ENCODE measurements at regions not wholly inside any gene's neighbourhood (a gene's known extent, or its start where the extent isn't known, plus 50 kb on each side); places are given as distances from the start of the nearest gene placed in this dataset.

DNA sequence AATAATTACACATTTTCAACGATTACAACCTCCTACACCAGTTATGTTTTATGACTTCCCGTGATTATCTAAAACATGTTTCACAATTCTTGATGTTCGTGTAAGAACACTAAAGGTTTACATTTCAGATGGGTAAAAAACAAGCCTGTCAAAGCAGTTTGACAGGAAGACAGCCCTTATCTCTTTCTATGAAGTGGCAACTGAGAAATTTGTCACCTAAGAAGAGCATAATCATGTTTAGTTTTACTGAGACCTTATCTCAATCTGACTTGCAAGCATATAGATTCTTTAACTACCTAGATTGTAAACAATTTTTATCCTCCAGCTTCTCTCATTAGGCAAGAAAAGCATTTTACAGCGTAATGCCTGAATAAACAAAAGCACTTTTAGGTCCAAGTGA is 218.4 kb upstream of the ZBED5 start:
- DNase-seq, result no peak

DNA sequence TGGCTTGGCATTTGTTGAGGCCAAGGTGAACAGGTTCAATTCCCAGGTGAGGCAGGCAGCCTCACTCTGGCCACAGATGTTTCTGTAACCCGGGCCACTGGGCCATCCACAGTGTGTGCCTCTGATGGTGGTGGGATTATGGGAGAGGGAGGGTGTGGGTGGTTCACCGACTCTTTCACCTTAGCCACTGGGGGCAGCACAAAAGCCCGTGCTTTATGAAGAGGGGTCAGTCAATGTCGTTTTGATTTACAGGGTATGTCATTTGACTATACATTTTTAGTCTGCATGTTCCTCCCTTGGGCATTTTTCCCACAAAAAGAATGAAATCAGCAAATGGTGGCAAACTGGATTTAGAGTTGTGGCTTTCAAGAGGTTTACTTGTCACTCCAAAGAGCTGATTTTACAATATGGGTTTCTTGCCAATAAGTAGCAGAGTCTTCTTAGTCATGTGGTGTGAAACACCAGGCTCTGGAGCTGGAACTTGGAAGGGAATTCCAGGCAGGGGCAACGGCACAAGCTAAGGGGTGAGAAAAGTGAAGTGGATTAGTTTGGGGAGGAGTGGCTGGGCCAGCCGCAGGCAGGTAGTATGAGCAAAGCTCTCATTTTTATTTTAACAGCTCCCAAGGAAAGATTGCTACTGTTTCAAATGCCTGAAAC is 217.8 kb upstream of the ZBED5 start:
- DNase-seq, result no peak

DNA sequence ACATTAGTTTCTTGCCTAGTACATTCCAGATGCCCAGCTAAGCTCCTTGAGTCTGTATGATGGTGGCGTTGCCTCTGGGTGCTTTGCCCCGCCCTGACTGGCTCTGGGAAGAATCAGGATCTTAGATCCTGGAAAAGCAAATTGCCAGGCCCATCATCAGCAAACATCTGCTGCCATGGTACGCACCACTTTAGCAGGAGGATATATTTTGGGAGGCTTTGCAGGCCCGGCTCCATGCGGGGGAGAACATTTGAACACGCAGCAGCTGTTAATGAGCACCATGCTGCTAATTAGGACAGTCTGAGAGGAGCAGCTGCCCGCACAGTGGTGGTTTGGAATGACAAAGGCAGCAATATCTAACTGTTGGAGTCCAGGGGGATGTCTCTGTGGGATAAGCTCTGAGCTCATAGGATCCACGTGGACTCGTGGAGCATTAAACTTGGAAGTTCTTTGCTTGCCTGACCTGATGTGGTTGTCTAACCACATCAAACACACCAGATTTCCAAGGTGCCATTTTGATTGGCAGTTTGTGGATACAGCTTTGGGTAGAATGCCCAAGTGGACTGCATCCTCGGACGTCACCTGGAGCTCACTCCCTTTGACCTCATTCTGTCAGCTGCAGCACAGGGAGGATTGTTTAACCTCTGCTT is 217.0 kb upstream of the ZBED5 start:
- DNase-seq, result no peak

DNA sequence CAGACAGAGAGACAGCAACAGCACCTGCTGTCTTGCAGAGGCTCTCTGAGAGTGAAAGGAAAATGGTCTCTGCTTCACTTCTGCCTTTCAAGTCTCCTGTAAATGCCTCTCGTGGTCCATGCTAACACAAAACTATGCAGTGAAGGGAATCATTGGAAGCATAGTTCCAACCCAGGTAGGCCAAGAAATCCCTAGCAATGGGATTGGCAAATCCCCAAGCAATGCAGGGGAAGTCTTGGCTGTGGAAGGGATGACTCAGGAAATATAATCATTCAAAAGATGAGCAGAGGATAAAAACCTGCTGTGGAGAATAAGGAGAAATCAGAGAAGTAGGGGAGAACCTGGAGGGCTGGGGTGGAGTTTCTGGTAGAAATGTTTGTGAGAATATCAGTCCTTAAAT is 216.1 kb upstream of the ZBED5 start:
- DNase-seq, result no peak

DNA sequence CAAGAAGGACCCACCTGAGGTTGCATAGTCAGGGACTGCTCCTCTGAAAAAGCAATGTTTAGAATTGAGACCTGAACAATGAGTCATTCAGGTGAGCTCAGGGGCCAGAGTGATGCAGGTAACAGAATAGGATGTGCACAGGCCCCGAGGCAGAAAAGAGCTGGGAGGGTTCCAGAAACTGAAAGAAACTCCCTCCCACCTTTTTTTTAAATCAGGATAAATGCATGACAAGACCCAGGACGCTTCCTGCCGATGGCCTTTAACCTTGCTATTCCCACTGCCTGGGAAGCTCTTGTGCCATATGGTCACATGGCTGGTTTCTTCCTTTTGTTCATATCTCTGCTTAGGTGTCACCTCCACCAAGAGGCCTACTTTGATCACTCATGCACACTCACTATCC is 214.2 kb upstream of the ZBED5 start:
- DNase-seq, result no peak

DNA sequence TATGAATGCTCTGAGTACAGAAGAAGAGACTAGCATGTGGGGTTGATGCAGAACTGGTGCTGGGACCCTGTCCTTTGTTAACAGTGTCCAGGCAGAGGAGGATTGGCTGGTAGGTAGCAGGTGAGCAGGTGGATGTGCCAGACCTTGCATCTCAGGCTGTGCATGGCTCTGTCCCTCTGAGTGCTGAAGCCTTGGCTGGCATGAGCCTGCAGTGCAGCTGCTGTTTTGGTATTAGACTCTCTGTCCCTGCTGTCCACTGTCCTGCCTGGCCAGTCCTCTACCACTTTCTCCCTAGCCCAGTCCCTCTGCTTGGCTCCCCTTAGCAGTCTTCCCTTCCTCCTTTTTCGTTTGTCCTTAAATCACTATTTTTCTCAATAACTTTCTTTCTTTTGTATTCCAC is 213.6 kb upstream of the ZBED5 start:
- DNase-seq, result no peak

DNA sequence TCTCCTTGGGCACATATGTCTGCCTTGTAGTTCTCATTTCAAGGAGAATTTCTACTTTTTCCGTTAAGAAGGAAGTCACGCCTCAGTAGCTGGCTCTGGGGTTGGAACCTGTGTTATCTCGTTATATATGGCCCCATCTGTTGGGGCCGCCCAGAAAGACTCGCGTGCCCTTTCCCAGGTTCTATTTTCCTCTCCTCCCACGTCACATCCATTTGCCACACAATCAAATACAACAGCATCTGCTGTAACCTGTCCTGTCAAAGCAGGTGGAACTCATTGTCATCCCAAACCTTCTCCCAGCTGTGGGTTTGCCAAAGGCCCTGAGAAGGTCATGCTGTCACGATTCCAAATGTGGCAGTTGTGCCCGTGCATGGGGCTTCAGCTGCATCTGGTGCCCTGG is 213.1 kb upstream of the ZBED5 start:
- DNase-seq, result no peak

DNA sequence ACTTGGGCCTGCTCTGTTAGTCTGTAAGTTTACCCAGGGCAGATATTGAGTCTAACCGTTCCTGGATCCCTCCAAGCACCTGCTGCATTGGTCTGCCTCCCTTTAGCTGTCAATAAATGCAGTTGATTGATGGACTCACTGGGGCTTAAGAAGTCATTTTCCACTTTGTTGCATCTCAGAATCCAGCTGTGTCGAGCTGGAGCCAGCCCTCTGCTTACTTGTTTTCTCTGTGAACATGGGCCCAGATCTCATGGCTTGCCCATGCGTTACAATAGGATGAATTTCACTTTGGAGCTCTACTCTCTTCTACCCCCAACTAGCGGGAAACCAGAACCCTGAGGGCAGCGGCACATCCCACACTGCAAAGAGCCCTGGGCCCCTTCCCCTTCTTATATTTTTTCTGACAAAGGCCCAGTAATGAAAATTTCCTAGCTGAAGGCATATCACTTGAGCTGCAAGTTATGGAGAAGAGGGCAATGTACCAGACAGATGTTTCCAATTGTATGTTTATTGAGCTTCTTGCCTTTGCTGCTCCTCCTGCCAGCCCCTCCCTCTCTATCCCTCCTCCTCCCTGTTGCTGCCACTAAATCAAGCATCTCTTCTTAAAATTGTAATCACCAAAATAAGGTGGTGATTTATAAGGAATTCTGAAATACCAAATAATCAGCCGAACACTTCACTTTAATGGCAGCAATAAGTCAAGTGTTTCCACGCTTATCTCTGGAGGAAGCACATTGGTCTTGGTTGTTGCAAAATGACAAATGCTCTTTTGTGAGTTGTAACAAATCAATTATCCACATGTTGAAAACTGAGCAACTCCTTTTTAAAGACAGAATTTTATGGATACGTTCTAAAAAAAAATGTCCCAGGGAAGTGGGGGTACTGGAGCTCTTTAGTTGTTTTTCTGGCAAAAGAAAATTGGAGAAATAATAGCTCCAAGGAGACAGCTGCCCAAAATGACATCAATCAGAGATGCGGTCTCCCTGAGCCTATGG is 212.3 kb upstream of the ZBED5 start:
- no peak for DNase-seq

DNA sequence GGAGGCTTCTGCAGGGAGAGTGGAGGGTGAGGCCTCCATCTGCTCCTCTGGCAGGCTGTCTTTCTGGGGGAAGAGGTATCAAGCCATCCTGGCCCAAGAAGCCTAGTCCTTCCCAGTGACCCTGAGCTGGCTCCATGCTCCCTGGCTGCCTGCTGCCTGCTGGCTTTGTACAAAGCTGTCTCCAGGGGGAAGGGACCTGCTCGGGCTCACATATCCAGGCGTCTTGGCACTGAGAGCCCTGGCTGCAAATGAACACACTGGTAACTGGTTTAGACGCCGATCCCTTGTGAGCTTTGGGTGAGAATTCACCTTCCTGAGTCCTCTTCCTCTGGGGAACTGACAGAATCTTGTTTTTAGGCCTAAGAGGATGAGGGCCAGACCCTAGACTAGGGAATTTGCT is 210.3 kb upstream of the ZBED5 start:
- no peak for DNase-seq

DNA sequence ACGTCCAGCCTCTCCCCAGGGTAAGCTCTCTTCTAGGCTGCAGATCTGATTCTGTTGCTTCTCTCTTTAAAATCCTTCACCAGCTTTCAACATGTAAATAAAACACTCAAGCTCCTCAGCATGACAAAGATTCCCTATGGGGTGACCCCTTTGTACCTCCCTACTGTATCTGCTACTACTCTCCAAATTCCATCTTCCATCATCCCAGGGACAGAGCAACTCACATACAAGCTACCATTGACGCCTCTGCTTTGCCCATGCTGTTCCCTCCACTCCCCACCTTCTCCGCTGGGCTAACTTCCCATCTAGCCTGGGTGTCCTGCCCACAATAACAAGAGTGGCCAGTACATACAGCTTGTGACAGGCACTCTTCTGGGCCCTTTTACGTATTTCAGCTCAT is 207.5 kb upstream of the ZBED5 start:
- DNase-seq, result no peak

DNA sequence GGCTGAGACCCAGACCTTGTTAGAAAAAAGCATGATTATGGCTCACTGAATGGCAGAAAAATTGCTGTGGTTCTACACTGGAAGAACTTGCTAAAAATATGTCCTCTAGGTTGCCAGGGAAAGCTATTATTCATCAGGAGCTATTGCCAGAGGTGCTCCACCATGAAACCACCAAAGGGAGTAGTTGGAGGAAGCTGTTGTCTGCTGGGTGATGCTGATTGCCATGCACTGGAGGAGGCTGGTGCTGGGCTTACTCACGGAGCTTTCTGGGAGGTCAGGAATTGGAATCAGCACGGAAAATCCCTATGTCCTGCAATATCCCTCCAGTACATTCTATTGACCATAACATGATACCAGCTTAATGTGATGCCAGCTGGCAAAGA is 199.6 kb upstream of the ZBED5 start:
- DNase-seq, result no peak

DNA sequence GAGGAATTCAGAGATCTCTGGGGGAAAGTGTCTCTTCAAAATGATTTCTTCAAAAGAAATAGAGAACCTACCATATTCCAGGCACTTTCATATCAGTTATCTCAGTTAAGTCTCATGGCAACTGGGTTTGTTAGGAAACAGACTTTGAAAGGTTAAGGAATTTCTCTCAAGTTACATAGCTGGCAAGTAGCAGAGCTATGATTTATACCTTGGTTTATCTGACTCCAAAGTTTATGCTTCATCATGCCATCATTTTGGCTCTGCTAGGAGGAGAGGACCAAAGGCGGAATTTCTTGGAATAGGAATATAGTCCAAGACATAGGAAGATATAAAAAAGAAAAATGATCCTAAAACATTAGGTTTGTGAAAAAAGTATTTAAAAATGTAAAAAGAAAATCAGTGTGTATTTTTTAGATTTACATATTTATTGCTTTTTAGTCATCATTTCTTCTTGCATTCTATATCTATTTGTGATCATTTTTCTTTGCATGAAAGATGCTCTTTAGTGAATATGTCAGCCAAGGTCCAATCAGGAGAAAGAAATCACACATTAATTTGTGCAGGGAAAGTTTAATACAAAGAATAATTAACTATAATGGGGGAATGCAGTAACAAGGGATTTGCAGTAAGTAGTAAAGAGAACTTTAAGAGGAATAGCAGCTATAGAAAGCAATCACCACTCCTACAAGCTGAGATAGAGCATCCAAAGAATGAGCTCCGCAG is 199.1 kb upstream of the ZBED5 start:
- DNase-seq, result no peak

DNA sequence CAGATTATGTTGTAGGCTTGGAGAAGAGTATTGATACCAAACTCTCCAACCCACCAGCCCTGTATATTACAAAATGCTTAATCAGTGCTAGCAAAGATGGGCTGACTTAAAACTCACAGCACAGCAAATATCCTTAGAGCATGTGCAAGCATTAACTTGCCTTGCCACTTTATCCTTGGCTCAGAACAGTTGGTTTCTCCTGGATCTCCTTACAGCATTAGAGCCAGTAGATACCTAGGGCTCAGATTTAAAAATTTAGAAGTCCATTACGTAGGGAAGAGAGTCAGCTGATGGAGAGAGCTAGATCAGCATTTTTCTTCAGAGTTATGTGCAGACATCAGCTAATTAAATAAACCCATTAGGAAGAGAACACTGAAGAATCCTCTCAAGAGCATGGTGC is 198.5 kb upstream of the ZBED5 start:
- no peak for DNase-seq

DNA sequence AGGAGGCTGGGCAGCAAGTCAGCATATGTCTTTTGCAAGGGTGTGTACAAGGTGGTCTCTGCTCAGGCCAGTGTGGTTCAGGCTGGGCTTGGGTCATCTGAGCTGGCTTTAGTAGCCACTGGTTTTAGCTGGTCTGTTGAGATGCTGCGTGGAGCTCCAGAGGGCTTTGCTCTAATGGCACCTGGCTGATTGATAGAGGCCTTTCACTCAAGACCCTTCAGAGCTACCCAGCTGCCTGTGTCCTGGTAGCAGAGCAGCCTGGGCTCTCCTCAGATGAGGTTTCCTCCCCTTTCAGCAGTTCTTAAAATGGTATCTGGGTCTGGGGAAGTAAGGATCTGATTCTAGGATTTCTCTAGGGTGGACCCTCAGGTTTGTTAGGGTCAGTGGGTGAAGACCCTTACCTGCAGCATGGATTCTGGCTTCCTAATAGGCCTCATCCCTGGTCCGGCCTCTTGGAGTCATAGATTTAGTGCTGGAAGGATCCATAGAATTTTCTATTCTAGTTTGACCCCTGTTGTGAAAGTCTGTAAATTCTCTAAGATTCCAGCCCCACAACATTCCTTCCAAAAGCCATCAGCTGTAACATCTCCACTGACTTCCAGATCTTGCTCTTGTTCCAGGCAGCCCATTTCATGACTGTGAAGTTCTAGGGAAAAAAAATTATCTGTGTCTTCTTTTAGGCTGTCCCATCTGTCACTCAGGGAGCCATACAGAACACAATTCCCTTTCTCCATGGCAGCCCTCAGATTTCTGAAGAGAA is 190.2 kb upstream of the ZBED5 start:
- DNase-seq, result no peak

DNA sequence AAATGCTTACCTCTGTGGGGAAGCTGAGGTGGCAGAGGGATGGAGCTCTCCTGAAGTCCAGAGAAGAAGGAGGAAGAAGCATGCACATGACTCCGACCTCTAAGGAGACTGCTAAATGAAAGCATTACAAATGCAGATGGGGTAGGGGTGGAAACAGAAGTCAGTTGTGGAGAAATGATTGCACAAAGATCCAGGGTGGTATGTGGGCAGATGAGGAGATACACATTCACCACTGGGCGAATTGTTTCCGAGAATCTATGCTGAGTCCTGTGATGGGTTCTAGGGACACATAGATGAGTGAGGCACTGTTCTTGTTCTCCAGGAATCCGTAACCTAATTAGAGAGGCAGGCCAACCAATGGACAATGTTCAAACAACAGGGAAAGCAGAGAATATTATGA is 188.9 kb upstream of the ZBED5 start:
- no peak for DNase-seq

DNA sequence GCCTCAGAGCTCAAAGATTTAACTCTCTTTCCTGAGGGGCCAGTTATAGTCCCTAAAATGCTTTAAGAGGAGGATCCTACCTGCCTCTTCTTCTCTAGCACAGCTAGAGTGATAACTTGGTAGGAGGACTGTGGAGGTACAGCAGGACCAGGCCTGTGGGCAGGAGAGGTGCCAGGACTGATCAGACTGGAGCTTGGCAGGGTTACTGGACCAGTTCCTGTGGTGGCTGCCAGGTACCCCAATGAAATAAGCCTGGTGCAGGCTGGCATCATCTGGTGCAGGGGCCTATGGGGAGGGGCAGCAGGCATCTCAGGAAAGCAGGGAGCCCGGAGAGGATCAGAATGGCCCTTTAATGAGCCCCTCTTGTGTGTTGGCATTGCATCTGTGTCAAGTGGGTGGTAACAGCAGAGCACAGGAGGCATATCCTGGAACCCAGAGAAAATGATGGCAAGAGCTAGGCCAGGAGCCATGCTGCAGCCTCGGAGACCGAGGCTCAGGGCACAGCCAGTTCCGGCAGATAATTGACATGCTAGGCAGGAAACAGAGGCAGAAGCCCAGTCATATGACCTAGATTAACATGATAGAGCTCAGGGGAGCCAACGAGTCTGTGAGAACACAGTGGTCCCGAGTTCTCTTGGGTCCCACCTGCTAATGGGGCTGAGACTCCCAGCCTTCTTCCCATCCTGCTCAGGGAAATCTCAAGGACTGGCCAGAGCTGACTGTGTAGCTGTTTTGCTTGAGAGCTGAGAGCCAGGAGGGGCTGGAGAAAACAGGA is 187.5 kb upstream of the ZBED5 start:
- DNase-seq, result no peak

DNA sequence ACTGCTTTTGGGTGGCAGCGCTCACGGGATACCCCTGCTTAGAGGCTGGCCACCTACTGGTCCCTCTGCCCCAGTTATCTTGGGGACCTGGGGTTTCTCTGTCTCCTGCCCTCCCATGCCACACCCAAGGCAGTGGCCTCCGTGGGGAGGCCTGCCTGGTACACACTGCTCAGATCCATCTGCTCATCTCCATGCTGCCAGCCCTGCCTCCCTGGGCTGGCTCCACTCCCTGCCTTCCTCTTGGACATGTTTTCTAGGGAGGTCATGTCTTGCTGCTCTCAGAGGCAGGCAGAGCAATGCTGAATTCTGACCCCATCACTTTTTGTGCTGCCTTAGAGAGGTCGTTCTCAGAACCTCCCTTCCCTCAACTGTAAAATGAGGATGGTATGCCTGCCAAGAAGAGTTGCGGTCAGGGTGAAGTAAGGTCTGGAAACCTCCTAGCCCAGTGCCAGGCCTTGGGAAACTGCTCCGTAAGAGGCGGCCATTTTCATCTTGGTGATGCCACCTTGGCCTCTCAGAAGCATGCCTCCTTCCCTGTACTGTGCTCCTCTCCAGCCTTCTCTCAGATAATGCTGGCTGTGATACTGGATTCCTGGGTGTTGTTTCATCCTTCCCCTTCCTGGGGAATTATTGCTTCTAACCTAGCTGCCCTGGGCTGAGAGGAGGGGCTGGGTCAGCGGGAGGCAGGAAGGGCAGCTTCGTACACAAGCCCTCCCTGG is 186.4 kb upstream of the ZBED5 start:
- no peak for DNase-seq

DNA sequence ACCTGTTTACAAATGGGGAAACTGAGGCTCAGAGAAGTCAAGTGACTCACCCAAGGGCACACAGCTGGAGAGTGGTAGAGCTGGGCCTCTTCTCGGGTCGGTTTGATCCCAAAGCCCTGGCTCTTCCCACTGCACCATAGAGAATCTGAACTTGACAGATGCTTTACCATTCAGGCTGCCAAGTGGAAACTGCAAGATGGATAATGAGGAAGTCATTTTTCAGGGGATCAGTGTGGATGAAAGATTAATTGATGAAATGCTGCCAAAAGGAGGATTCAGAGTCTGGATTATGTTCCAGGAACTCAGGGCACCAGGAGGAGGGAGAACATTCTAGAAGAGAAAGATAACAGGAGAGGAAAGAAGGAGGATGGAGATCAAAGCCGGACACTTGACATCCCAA is 185.9 kb upstream of the ZBED5 start:
- DNase-seq, result no peak

DNA sequence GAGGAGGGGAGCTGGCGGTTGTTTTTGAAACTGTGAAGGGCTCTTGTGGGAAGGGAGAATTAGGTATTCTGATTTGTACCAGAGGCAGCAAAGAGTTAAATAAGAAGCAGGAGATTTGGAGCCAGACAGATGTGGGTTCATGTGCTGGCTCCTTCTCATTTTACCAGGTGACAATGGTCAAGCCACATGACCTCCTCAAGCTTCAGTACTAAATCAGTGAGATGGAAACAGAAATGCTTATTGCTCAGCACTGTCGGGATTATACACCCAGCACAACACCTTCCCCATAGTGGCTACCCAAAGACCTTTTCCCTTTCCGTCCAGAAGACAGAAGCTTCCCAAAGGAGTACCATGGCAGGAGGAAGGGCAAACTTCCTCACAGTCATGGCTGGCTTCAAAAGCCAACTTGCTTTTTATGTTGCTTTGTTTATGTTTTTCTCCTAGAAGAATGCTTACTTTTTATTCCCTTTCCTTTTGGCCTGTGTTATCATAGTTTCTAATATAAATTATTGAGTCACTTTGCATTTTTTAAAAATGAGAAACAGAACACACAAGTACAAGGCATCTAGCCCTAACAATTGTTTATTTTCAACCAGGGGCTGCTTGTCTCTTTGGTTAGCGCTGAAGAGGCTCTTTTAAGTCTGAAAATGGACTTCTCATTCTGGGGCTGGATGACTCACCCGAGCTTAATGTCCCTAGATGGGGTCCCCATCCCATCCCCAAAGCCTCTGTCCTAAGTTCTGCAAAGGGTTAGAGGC is 181.5 kb upstream of the ZBED5 start:
- DNase-seq, result no peak

DNA sequence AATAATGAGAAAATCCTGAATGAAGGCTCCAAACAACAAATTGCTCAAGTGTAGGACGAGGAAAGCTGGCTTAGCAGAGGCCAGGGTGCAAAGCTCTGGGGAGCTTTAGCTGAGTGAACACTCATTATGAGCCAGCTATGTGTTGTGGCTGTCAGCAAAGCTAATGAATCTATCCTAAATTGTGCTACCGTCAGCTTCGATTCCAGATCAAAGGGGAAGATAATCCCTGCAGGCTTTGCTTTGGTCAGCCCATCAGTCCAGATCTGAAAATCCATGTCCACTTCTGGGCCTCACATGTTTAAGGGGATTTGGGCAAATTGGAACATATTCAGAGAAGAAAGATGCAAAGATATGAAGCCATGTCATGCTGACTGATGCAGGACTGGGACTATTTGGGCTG is 180.9 kb upstream of the ZBED5 start:
- DNase-seq, result no peak

Measured in activated effector memory CD4-positive, alpha-beta T cell treated with Interleukin-2 at 50 U/mL for 16 hours (primary cell).